ENCODE measurements at regions not wholly inside any gene's neighbourhood (a gene's known extent, or its start where the extent isn't known, plus 50 kb on each side); places are given as distances from the start of the nearest gene placed in this dataset.

GRCh38 chr14:70268760-70269159 lies 80.0 kb upstream of the SLC8A3 start:
- TF ChIP-seq, protein P1, sequence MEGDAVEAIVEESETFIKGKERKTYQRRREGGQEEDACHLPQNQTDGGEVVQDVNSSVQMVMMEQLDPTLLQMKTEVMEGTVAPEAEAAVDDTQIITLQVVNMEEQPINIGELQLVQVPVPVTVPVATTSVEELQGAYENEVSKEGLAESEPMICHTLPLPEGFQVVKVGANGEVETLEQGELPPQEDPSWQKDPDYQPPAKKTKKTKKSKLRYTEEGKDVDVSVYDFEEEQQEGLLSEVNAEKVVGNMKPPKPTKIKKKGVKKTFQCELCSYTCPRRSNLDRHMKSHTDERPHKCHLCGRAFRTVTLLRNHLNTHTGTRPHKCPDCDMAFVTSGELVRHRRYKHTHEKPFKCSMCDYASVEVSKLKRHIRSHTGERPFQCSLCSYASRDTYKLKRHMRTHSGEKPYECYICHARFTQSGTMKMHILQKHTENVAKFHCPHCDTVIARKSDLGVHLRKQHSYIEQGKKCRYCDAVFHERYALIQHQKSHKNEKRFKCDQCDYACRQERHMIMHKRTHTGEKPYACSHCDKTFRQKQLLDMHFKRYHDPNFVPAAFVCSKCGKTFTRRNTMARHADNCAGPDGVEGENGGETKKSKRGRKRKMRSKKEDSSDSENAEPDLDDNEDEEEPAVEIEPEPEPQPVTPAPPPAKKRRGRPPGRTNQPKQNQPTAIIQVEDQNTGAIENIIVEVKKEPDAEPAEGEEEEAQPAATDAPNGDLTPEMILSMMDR (IDR thresholded peaks at IDR 0.05), result no peak
- TF ChIP-seq YY1 (IDR thresholded peaks at IDR 0.05; ENCODE audit: low read depth) (no peak), GATA2 (CRISPR knock-in tag; IDR thresholded peaks at IDR 0.05) (no peak)
